Stimulated activated CD4-positive, alpha-beta T cell treated with anti-CD3 and anti-CD28 coated beads, Interleukin-15, amount 100 ng/mL, for 48 hours (primary cell): ENCODE measurements at regions not wholly inside any gene's neighbourhood (a gene's known extent, or its start where the extent isn't known, plus 50 kb on each side); places are given as distances from the start of the nearest gene placed in this dataset.

ENCODE experiments used
- DNase-seq, 2 donors: peaks; one replicate each; pipeline ENCODE4 v3.0.0-alpha.2; 2020; ENCODE audit warnings: low read depth in 2 of 2

DNA sequence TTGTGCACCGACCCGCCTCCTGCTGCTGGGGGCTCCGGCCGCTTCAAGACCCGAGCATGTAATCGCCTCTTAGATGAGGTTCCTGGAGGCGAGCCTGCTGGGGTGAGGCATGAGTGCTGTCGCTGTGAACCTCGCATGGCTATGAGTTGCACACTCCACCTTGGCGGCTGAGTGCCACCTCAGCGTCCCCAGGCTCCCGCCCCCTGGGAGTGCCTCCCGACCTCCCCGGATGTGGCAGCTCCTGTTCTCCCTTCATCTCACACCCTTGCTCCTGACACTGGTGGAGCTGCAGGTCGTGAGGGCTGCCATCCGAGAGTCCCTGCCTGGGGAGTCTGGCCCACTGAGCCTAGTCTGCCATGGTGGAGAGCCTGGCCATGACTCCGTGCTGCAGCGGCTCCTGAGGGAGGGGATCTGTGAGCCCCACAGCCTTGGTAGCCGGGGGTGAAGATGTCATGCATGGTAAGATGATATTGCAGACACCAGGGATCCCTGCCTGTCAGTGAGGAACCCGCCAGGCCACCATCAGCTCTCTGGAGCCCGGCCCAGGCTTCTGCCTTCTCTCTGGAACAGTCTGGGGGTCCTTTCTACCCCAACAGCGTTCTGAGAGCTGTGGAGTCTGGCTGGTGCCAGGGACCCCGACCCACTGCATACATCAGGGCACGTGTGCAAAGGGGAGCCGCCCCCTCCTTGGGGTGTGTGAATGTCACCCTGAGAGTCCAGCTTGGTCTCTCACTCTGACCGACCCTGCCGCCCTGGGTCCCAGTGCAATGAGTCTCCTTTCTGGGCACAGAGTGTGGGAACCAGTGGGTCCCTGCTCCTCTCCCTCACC lies 61.6 kb upstream of the HS6ST1 start:
- no peak for DNase-seq

DNA sequence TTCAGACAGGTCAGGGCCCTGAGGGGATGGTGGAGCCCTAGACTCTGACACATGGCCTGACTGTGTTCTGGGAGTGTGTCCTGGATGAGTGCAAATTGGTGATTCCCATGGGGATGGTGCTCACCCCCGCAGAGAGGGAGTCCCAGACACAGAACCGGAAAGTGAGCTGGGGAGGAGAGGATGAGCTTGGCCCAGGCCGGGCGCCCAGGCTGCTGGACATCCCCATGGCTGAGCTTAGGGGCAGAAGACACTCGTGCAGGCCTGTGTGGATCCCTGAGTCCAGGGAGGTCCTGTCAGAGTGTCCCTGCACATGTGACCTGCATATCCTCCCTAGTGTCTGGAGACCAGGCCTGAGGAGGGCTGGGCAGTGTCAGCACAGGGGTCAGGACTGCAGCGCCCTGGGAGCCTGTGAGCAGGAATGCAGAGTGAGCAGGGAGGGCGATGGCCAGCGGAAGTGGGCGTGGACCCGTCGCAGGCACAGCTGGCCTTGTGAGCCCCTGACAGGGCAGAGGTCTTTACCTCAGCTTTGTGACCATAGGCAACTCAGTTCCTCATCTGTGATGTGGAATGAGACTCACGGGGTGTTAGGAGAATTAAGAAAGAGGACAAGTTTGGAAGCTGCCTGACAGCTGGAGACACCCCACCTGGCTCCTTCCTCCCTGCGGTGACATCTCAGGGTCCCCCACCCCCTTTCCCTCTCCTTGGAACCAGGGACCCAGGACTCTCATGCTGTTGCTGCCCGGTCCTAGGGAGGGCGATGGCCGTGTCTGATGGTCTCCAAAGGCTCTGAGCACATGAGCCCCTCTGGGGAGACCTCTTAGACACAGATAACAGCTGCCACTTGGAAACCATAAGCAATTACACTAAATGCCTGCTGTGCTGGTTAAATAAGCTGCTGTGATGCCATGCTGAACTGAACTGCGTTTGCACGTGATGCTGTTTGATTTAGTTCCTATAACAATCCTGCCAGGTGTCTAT lies 62.6 kb upstream of the HS6ST1 start:
- no peak for DNase-seq

DNA sequence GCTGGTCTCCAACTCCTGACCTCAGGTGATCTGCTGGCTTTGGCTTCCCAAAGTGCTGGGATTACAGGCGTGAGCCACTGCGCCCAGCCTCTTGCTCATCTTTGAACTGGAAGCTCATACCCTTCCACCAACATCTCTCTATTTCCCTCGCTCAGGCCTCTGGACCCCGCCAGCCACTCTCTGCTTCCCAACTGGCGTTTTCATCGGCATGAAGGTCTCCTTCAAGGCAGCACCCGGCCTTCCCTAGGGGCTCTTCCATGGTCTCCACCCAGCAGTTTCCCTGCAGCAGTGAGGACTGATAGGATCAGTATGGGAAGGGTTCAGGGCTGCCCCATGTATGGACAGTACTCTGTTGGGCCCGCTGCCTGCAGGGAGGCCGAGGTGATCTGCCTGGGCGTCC lies 65.8 kb upstream of the HS6ST1 start:
- no peak for DNase-seq

DNA sequence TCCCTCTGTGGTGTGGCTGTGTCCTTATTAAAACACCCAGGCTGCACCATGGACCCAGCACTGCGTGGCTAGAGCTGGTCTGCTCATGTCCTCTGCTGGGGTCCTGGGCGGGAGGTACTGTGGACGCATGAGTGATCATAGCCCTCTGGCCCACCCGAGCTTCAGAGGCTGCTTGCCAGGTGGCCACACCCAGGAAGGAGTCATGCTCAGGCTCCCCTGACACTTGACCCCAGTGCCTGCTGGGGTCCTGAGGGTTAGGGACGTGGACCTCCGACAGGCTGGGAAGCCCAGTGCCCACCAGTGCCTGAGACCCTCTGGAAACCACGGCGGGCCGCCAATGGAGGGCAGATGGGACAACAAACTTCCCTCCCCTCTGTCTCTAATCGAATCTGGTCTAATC lies 66.3 kb upstream of the HS6ST1 start:
- no peak for DNase-seq

DNA sequence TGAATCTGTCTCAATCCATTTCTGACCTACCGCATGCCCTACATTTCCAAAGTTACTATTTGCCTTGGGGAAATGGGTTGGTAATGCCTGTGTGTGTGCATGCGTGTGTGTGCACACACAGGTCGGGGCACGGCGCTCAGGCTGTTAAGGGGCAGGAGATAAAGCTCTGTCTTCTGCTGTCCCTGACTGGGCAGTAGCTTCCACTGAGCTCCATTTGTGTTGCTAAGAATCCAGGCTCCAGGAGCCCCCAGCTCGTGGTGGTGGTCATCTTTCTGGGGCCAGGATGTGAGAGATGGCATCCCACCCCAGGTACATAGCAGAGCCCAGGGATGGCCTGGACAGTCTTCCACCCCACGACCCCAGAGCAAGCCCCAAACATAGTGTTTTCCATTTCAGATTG lies 66.7 kb upstream of the HS6ST1 start:
- no peak for DNase-seq

DNA sequence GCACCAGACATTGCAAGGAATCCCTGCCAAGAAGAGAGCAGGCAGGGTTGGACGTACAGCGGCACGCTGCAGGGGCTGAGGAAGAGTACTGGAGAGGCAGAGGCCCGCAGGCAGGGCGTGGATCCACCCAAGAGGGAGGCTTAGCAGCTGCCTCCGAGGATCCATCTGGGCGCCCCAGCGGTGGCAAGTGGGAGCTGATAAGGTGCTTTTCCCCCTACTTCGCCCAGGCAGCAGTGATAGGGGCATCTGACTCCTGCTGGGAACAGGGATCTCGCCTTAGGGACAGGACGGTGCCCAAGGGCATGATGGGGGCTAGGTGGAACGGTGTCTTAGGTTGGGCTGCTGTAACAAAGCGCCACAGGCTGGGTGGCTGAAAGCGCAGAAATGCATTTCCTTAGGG lies 67.4 kb upstream of the HS6ST1 start:
- DNase-seq: no peak

DNA sequence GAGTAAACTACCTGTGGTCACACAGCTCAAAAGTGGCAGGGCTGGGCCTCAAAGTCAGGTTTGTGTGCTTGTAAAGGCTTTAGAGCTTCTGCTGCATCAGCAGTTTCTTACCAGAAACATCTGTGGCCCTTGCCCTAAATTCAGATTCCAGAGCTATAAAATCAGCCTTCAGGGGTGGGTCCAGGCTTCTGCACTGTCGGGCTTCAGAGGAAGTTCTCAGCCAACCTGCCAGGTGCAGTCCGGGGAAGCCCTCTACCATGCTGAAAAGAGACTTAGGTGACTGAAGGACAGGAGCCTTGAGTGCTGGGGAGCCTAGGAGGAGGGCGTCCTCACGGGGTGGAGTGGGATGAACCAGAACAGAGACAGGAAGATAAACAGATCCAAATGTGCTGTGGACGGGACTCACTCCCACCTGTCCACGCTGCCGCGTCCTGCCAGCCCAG lies 69.9 kb upstream of the HS6ST1 start:
- DNase-seq: no peak

DNA sequence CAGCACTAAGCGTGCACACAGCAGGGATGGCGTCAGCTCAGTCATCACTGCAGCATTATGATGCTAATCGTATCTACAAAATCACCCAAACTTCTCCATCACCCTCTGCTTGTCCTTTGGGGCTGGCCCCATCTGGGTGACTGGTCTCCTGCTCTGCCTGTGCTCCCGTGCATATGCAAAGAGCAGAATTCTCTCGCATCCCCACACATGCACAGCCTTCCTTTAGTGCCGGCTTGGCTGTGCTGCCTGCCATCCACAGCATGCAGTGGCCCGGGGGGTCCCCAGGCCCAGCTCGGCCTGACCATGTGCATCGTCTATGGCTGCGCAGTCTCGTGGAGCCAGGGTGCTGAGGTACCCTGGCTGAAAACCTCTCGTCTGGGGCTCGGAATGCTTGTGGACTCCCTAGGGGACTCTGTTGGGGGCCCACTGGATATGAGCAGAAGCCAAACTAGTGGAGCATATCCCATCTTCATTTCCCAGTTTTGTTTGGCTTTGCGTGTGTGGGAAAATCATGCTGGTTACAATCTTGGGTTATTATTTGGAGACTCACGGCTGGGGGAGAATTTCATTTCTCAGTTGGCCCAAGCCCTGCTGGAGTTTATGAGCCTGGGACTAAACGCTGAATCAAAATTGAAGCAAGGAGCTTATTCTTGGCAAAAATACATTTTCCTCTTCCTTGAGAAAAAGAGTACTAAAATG lies 70.9 kb upstream of the HS6ST1 start:
- no peak for DNase-seq

DNA sequence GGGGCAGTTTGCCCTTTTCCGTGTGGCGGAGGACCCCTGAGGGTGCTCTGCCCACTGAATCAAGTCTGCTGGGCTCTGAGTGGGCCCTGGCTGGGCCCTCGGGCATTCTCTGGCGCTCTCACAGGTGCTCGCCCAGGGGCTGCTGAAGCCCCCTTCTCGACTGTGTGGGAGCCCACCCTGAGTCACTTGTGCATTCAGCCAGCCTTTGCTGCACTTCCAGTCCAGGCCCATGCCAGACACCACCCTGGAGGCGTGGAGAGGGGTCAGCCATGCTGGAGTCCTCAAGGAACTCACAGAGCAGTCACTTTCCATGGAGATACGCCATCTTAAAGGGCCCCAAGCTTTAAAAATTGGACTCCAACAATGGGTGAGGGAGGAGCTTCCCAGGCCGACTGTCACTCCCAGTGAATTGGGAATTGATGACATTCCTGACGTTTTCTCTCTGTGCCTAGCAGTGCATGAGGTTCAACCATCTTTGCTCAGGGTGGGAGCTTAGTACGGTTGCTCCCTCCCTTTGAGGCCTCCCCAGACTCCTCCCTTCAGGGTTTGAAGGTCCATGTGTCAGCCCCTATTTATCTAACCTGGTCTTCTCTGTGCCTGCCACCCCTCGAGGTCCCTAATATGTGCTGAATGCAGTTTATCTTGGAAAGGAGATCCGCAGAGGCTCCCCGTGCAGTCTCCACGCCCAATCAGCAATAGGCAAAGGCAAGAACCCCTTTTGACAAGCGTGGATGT lies 71.8 kb upstream of the HS6ST1 start:
- DNase-seq: no peak

DNA sequence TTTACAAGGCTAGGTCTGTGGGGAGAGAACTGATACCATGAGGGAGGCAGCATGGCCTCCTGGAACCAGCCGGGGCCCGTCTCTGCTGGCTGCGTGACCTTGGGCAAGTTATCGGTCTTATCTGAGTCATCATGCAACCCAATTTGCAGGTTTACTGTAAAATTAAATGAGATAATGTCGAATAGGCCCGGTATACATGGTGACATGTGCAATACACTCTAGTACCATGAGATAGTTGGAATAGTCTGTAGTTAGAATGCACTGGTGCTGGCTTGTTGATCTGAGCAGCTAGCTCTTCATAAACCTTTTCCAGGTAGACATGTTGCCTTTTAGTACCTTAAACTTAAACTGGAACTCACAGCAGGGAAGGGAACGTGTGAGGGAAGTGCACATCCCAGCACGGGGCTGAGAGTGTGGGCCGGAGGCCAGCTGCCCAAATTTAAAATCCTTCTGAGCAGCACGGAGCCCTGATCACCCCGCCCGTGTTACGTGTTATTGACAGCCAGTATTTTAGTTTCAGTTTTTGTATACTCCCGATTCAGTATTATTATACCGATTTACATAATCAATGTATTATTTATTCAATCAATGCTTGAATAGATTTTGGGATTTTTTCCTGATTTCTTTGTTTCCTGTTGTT lies 72.4 kb upstream of the HS6ST1 start:
- no peak for DNase-seq

DNA sequence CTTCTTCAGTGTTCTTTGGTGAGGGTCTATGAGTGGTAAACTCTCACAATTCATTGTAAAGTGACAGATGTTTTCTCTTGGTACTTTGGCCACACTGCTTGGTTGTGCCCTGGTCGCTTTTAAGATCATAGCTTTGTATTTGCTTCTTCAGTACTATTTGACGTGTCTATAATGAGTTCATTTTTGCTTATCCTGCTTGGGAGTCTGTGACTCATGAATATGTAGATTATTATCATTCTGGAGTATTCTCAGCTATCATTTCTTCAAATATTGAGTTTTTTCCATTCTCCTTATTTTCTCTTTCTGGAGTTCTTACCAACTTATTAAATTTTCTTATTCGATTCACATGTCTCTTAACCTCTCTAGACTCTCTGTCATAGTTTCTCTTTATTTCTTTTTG lies 73.0 kb upstream of the HS6ST1 start:
- DNase-seq: no peak

DNA sequence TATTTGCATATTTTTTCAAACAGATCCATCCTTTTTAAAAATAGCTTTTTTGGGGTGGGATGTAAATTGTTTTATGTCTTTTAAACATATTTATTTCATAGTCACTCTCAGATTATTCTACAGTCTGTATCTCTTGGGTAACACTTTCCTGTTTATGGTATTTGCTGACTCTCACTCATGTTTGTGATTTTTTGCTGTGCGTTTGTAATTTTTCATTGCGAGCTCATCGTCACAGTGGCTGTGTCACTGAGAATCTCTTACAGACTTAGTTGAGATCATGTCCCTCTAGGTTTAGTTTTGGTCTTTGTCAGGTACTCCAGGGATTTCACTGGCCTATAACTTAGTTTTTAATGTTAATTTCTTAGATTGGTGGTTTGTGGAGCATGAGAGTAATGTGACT lies 73.5 kb upstream of the HS6ST1 start:
- no peak for DNase-seq

DNA sequence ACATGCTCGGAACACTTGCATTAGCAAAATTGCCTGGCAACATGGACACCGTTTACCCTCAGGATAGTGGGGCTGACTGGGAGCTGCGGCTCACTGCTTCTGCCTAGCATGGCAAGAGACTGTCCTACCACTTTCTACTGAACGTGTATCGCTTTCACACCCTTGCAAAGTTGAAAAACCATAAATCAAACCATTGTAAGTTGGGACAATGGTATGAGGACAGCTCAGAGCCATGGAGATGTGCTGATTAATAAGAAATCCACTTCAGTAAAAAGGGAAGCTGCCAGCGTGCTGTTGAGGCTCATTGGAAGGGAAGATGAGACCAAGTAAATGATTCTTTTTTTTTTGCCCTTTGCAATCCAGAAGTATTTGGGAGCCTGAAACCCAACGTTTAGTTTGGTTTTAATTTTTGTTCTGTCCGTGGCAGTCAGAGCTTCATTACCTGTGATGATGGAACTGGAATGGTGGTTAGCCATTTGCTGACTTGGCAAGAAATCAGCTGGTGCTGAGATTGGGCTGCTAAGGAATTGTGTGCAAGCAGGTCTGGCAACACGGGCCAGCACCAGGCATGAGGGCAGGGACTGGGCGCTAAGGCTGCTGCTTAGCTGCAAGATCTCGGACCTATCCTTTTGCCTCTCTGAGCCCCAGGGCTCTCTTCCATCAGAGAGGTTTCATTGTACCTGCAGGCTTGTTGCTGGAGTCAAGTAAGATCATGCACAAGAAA lies 75.5 kb upstream of the HS6ST1 start:
- no peak for DNase-seq

DNA sequence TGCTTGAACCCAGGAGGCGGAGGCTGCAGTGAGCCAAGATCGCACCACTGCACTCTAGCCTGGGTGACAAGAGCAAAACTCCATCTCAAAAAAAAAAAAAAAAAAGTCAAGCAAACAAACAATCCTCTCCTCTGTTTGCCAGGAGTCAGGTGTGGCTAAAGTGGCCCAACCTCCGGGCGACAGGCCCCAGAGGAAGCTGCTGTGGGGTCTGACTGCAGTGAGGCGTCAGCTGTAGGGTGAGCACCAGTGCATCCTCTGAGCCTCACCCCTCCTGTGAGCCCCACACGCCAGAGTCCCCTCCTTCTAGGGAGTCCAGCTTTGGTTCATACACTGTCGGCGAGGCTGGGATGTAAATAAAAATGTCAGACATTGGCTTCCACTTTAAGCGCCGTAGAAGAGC lies 76.5 kb upstream of the HS6ST1 start:
- DNase-seq: no peak

DNA sequence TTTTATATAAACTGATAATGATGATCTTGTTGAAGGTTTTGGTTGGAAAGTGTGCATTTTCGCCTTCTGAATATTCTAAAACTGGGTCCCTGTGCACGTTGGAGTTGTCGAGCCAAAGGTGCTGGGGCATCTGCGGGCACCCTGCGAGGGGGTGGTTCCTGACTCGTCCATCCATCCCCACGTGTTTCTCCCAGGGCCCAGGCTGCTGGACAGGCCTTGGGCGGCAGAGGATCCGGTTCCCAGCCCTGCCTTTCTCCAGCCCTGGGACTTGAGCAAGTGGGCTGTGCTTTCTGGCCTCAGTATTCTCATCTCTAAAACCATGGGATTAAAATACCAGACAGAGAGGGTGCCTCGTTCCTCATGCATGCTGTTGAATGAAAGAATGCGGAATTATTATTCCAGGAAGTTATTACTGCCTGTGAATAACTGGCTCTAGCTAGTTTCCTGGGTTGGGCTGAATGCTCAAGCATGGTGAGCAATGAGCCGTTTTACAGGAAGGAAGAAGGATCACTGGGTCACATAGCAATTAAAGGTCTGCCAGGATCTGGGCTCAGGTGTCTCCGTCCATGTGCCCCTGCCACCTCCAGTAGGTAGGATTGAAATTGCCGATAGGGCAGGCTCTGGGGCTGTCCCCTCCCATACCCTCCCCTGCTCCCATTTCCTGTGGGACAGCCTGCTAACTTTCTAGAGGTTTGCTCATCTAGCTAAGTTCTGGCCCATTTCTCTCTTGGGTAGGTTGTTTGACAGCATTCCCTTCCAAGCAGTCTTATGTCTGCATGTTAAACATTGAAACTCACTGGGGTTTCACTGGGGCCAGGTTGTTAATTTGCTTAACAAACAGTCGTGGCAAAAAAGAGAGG lies 77.2 kb upstream of the HS6ST1 start:
- no peak for DNase-seq

DNA sequence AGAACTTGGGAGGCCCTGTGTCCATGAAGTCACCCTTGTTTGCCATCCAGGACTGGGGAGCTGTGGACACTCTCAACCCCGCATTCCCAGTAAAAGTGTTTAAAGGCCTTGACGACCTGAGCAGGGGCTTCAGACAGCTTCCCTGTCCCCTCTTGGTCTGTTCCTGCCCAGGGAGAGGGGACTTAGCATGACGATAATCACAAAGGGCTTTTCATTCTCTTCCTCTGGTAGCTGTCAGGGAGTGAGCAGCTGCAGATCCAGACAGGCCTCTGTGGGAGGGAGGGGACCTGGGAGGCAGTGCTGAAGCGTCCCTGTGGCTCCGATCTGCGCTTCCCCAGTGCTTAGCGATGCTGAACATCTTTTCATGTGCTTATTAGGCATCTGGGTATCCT lies 77.8 kb upstream of the HS6ST1 start:
- no peak for DNase-seq

DNA sequence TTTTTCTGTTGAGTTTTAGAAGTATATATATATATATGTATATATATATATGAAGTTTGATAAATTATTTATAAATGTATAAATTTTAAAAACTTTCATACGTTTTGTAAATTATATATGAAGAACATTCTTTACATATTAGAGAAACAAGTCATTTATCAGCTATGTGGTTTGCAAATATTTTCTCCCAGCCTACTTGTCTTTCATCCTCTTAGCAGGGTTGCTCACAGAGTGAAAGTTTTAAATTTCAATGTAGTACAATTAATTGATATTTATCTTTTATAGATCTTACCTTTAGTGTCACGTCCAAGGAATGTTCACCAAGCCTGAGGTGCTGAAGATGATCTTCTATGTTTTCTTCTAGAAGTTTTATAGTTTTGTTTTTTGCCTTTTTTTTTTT lies 78.3 kb upstream of the HS6ST1 start:
- no peak for DNase-seq

DNA sequence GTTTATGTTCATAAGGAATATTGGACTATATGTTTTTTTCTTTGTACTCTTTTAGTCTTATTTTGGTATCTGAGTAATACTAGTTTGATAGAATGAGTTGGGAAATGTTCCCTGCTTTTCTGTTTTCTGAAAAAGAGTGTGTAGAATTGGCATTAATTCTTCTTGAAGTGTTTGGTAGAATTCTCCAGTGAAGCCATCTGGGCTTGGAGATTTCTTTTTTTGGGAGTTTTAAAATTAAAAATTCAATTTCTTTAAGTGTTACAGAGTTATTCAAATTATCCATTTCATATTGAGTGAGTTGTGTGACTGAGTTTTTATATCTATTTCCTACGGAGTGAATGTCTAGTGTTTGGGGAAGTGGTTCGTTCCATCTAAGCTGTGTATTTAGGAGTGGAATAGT lies 80.6 kb upstream of the HS6ST1 start:
- DNase-seq: no peak

DNA sequence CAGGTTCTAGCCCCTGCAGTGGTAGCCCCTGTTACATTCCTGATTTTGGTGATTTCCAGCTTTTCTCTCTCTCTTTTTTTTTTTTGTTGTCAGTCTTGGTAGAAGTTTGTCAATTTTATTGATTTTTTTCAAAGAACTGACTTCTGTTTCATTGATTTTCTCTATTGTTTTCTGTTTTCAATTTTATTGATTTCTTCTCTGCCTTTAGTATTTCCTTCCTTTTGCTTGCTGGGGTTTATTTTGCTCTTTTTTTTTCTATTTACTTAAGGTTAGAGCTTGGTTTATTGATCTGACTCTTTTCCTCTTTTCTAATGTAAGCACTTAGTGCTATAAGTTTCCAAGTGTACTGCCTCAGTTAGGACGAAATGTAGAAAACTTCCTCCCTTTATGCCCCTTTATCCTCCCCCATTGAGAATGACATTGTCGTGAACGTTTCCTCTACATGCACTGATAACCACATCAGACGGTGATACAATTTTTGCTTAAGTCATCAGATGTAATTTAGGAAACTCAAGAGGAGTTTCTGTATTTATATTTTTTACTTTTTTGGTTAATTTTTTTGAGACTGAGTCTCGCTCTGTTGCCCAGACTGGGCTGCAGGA lies 81.1 kb upstream of the HS6ST1 start:
- no peak for DNase-seq
